Fibroblast of peridontal ligament (primary cell): ENCODE measurements at regions not wholly inside any gene's neighbourhood (a gene's known extent, or its start where the extent isn't known, plus 50 kb on each side); places are given as distances from the start of the nearest gene placed in this dataset.

Experiments
- DNase-seq: peaks from one replicate; pipeline ENCODE4 v3.0.0-alpha.2; 2010; ENCODE audit errors: extremely low read depth

GRCh38 chr5:5798041-5798440 is 375.6 kb downstream of the ICE1 start:
- no peak for DNase-seq

- DNase-seq: no peak
Observed at GRCh38 chr5:5795074-5795771, 372.7 kb downstream of the ICE1 start.

- no peak for DNase-seq
Observed at GRCh38 chr5:5794118-5794560, 371.7 kb downstream of the ICE1 start.

- no peak for DNase-seq
Observed at GRCh38 chr5:5793242-5794117, 371.0 kb downstream of the ICE1 start.

- DNase-seq: no peak
Observed at GRCh38 chr5:5792106-5792505, 369.6 kb downstream of the ICE1 start.

- DNase-seq: no peak
Observed at GRCh38 chr5:5788793-5789192, 366.3 kb downstream of the ICE1 start.

- no peak for DNase-seq
Observed at GRCh38 chr5:5787373-5787772, 364.9 kb downstream of the ICE1 start.

GRCh38 chr5:5784101-5784500 is 361.6 kb downstream of the ICE1 start:
- DNase-seq: no peak

- DNase-seq: no peak
Observed at GRCh38 chr5:5783021-5783420, 360.5 kb downstream of the ICE1 start.

- DNase-seq: no peak
Observed at GRCh38 chr5:5782402-5782801, 359.9 kb downstream of the ICE1 start.

GRCh38 chr5:5781335-5781734 is 358.9 kb downstream of the ICE1 start:
- DNase-seq: no peak

GRCh38 chr5:5780253-5780652 is 357.8 kb downstream of the ICE1 start:
- DNase-seq: no peak

- no peak for DNase-seq
Observed at GRCh38 chr5:5777013-5777412, 354.5 kb downstream of the ICE1 start.

GRCh38 chr5:5772202-5772601 is 349.7 kb downstream of the ICE1 start:
- DNase-seq: no peak

- no peak for DNase-seq
Observed at GRCh38 chr5:5770825-5771224, 348.3 kb downstream of the ICE1 start.

- DNase-seq: no peak
Observed at GRCh38 chr5:5767286-5767928, 344.9 kb downstream of the ICE1 start.

- no peak for DNase-seq
Observed at GRCh38 chr5:5765066-5765850, 342.8 kb downstream of the ICE1 start.

GRCh38 chr5:5764246-5764645 is 341.8 kb downstream of the ICE1 start:
- DNase-seq: no peak

GRCh38 chr5:5756762-5757161 is 334.3 kb downstream of the ICE1 start:
- DNase-seq: no peak

- no peak for DNase-seq
Observed at GRCh38 chr5:5755888-5756287, 333.4 kb downstream of the ICE1 start.

- no peak for DNase-seq
Observed at GRCh38 chr5:5752844-5753243, 330.4 kb downstream of the ICE1 start.

- DNase-seq: no peak
Observed at GRCh38 chr5:5751987-5752386, 329.5 kb downstream of the ICE1 start.
